Thoracic aorta (tissue), 2 donors: ENCODE measurements at regions not wholly inside any gene's neighbourhood (a gene's known extent, or its start where the extent isn't known, plus 50 kb on each side); places are given as distances from the start of the nearest gene placed in this dataset.

Source experiments
- ATAC-seq: fragments of 150-250 bp; one replicate; pipeline ENCODE4 v1.8.0; 2017; ENCODE audit warnings: low read depth; ENCODE audit not compliant: insufficient number of reproducible peaks, low FRiP score
- DNase-seq: peaks from one replicate; pipeline ENCODE4 v3.0.0-alpha.2; 2020; ENCODE audit warnings: low spot score
- H3K27ac ChIP-seq, 2 donors: fragments of 200-600 bp; sonication (generic); 1 replicate in 1 of 2; 2 replicates in 1 of 2; pipeline ENCODE4 v1.5.1; 2016; ENCODE audit warnings: mild to moderate bottlenecking in 2 of 2, moderate library complexity in 2 of 2
- H3K27me3 ChIP-seq: fragments of 200-600 bp; sonication (generic); replicated peaks from 2 replicates; pipeline ENCODE4 v1.6.0; 2016; ENCODE audit warnings: mild to moderate bottlenecking; ENCODE audit not compliant: insufficient read depth
- H3K36me3 ChIP-seq: fragments of 200-600 bp; sonication (generic); one replicate; pipeline ENCODE4 v1.5.1; 2016
- H3K4me1 ChIP-seq, 2 donors: fragments of 200-600 bp; sonication (generic); 1 replicate in 1 of 2; 2 replicates in 1 of 2; pipeline versions ENCODE4 v1.5.1 to v1.6.0; 2016; ENCODE audit warnings: low read depth in 2 of 2, mild to moderate bottlenecking in 1 of 2; ENCODE audit not compliant: control insufficient read depth in 1 of 2
- H3K4me3 ChIP-seq: fragments of 200-600 bp; sonication (generic); 2 replicates; pipeline ENCODE4 v1.5.1; 2016; ENCODE audit warnings: mild to moderate bottlenecking
- H3K9me3 ChIP-seq: fragments of 200-600 bp; sonication (generic); 2 replicates; pipeline ENCODE4 v1.5.1; 2016
- CTCF ChIP-seq: fragments of 200-600 bp; sonication (generic); IDR thresholded peaks from one replicate; pipeline ENCODE4 v1.5.1; 2019; ENCODE audit warnings: antibody characterized with exemption

- no peaks in the 10 kb centered on the region for H3K9me3 ChIP-seq
- TF ChIP-seq CTCF: no peak
- H3K27me3 ChIP-seq: no peaks in the 10 kb centered on the region
- DNase-seq (no peak), ATAC-seq (peak; percentile 24)
- no peaks in the 10 kb centered on the region for H3K4me1 ChIP-seq
- no peak overlapping the region for H3K4me3 ChIP-seq
- no peaks in the 10 kb centered on the region for H3K36me3 ChIP-seq
- H3K27ac ChIP-seq: no peak overlapping the region
These were observed 260.9 kb downstream of the RAD51AP2 start for GRCh38 chr2:17257189-17257909.

DNA sequence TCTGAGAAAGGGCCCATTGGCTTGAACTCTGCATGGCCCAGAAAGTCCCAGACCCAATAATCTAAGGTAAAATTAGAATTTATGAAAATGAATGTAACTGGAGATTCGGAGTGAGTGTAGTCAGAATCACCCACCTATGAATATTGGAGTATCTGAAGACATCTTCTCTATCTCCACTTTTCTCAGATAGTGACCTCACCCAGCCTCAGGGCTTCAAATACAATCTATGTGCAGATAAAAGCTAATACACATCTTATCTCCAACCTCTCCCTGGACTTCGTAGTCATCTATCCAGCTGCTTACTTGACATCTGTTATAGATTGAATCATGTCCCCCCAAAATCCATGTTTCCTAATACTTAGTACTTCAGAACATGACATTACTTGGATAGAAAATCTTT lies 263.2 kb downstream of the RAD51AP2 start:
- no peak for TF ChIP-seq CTCF
- DNase-seq (no peak), ATAC-seq (no peak)
- Histone ChIP-seq H3K27me3 (no peaks in the 10 kb centered on the region), H3K36me3 (no peaks in the 10 kb centered on the region), H3K4me3 (no peak overlapping the region), H3K27ac (no peak overlapping the region), H3K9me3 (no peaks in the 10 kb centered on the region), H3K4me1 (no peaks in the 10 kb centered on the region)

DNA sequence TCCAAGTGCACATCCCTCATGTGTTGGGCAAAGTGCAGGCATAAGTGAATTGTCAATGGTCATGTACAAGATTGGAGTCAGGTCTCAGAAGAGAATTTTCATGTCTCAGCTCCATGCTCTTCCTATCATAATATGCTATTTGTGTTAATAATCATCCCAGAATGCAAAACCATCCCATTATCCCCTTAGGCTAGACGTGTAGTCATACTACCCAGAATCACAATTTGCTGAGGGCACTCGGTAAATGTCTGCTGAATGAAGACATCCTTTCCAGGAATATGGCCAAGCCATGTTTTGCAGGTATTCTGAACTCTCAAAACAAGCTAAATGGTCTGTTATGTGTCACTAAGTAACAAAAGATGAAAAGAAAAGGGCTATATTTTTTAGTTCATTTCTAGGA lies 263.8 kb downstream of the RAD51AP2 start:
- ATAC-seq (no peak), DNase-seq (no peak)
- Histone ChIP-seq H3K4me3 (no peak overlapping the region), H3K27me3 (no peaks in the 10 kb centered on the region), H3K27ac (no peak overlapping the region), H3K9me3 (no peaks in the 10 kb centered on the region), H3K36me3 (no peaks in the 10 kb centered on the region), H3K4me1 (no peaks in the 10 kb centered on the region)
- TF ChIP-seq CTCF: no peak

- no peaks in the 10 kb centered on the region for H3K27me3 ChIP-seq
- no peak overlapping the region for H3K27ac ChIP-seq
- no peak overlapping the region for H3K4me3 ChIP-seq
- TF ChIP-seq CTCF: no peak
- no peaks in the 10 kb centered on the region for H3K36me3 ChIP-seq
- no peak for ATAC-seq
- no peaks in the 10 kb centered on the region for H3K4me1 ChIP-seq
- DNase-seq: no peak
- no peaks in the 10 kb centered on the region for H3K9me3 ChIP-seq
These were observed 266.0 kb downstream of the RAD51AP2 start for GRCh38 chr2:17252258-17252657.

DNA sequence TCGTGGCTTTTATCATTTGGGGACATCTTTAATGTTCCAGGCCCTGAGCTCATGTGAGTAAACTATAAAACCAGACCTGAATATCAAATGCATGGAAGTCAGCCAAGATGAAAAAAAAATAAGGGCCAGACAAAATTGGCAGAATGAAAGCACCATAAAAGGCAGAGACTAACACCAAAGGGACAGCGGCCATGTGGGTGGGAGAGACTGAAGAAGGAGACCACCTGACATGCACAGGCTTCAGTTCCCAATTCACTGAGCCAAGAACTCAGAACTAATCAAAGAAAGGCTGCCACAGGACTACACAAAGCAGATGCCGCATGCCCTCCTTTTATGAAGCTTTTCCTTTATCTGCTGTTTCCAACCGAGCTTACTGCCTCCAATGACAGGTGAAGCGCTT lies 267.1 kb downstream of the RAD51AP2 start:
- DNase-seq: no peak
- no peak overlapping the region for H3K27ac ChIP-seq
- no peaks in the 10 kb centered on the region for H3K27me3 ChIP-seq
- no peaks in the 10 kb centered on the region for H3K4me1 ChIP-seq
- no peaks in the 10 kb centered on the region for H3K36me3 ChIP-seq
- no peak overlapping the region for H3K4me3 ChIP-seq
- no peak for ATAC-seq
- H3K9me3 ChIP-seq: no peaks in the 10 kb centered on the region
- no peak for TF ChIP-seq CTCF
